SH-SY5Y (cell line): ENCODE measurements at regions not wholly inside any gene's neighbourhood (a gene's known extent, or its start where the extent isn't known, plus 50 kb on each side); places are given as distances from the start of the nearest gene placed in this dataset.

Experiments used
- GATA2 ChIP-seq: IDR thresholded peaks from 2 replicates; pipeline ENCODE4 v1.6.1; 2011; ENCODE audit warnings: mild to moderate bottlenecking, low read depth, low read length
- GATA3 ChIP-seq: IDR thresholded peaks from 2 replicates; pipeline ENCODE4 v1.6.1; 2011; ENCODE audit warnings: low read depth, mild to moderate bottlenecking, low read length, moderate library complexity

- TF ChIP-seq GATA2, result no peak
- no peak for TF ChIP-seq GATA3
These were observed 509.6 kb downstream of the CMPK2 start for GRCh38 chr2:6355886-6356761.
